DMS 273 (cell line): ENCODE measurements at regions not wholly inside any gene's neighbourhood (a gene's known extent, or its start where the extent isn't known, plus 50 kb on each side); places are given as distances from the start of the nearest gene placed in this dataset.

ENCODE experiments used
- DNase-seq: peaks from one replicate; lab custom pipeline; 2025; ENCODE audit not compliant: unreplicated experiment; lab: John Stamatoyannopoulos, UW

DNA sequence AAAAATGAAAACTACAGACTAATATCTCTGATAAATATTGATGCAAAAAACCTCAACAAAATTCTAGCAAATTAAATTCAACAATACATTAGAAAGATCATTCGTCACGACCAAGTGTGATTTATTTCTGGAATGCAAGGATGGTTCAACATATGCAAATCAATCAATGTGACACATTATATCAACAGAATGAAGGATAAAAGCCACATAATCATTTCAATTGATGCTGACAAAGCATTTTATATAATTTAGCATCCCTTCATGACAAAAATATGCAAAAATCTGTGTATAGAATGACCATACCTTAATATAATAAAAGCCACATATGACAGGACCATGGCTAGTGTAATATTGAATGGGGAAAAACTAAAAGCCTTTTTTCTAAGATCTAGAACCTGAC lies 457.2 kb upstream of the SPANXN1 start:
- no peak for DNase-seq

DNA sequence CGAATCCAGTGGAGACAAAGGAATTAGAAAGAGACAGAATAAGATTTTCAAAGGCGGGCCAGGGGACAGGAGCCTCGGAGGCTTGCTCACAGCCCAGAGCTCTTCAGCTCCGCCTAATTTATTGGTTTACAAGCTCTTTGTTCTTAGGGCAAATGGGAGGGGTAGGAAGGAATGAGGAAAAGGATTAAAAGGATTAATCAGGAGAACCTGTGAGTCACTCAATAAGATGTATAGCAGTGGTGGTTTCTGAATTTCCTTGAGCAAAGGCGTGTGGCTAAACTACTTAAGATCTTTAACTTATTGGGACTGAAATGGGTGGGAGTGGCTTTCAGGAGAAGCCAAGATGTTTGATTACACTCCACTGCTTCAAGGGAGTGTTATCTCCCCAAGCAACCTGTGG lies 456.0 kb upstream of the SPANXN1 start:
- DNase-seq, result no peak

DNA sequence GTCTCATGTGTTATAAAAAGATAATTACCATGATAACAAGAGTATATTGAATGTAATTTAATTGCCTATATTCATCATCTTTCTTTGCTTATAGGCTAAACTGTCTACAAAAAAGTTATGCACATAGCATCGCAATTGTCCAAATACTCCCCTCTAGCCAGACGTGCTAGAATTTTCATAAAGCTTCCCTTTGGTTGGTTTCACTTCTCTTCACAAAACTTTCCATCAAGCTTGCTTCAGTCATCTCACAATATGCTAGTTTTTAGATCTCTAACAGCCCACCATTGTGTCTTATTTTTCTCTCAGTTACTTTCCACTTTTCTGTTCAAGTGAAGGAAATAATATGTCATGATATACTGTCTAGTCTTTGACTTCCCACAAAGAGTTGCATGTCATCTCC lies 448.3 kb upstream of the SPANXN1 start:
- no peak for DNase-seq

DNA sequence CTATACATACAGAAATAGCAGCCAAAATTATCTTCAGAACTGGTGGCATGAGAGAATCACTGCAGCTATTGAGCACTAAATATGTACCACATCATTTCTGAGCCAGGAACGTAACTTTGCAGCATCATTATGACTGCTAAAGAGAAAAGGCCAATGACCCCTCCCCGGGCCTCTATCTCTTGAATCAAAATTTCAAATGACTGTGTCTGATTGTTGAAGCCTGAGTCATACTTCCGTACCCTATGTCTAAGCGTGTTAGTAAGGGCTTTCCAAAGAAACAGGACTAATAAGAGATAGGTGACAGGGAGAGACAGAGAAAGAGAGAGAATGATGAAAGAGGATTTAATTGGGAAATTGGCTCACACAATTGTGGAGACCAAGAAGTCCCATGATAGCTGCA lies 445.5 kb upstream of the SPANXN1 start:
- DNase-seq, result no peak

DNA sequence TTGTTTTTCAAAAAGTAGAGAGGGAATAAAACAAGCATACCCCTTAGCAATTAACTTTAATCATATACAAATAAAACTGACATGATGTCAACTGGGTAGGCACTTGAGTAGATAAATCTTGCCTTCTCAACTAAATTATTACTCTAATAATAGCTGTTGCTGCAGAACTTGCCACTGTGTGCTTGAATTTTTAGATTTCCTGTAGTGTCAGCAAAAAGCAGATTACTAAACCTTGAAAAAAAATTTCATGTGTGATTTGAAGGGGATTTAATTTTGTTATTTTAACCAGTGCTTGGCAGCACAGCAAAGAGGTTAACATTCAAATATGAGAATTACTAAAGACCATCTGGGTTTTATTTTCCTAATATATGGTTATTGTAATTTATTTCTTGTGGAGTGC lies 438.3 kb upstream of the SPANXN1 start:
- no peak for DNase-seq

DNA sequence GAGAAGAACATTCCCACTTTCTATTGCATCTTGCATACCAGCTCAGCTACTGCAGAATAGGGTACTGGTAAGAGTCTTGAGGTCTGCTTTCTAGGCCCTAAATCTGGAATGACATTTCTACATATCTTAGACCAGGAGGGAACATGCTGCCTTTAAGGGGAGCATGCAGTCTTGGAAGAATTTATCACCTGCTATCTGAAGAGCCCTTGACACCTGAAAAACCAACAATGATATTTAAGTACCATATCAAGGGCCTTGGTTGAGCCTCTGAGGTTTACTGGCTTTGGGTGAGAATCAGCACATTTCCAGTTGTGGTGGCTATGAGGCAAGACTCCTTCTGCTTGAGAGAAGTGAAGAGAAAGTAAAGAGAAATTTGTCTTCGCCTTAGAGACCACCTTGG lies 436.8 kb upstream of the SPANXN1 start:
- DNase-seq, result no peak

DNA sequence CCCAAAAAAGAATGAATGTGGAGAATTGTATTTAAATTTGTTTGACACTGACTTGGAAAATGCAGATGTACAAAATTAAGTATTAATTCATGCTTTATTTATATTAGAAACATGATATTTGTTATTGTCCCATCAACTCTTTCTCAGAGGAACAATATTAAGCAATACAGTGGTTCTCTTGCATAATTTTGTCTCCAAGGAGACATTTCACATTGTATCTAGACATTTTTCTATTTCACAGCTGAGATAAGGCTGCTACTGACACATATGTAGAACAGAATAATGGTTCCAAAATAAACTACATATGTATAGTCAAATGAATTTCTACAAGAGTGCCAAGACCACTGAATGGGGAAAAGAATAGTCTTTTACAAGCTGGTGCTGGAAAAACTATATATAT lies 427.9 kb upstream of the SPANXN1 start:
- DNase-seq, result no peak

DNA sequence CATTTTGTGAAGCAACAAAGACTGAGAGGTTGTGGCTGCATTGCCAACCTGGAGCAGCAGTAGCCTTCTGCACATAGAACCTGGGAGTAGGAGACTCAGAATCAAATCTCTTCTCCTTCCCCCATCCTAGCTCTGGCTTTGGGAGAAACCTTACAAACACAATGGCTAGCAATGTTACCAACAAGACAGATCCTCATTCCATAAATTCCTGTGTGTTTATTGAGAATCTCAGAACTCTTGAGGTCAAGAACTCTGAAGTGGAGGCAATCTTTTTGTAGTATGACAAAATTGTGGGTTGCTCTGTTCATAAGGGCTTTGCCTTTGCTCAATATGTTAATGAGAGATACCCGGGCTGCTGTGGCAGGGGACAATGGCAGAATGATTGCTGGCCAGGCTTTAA lies 406.7 kb upstream of the SPANXN1 start:
- DNase-seq, result no peak

DNA sequence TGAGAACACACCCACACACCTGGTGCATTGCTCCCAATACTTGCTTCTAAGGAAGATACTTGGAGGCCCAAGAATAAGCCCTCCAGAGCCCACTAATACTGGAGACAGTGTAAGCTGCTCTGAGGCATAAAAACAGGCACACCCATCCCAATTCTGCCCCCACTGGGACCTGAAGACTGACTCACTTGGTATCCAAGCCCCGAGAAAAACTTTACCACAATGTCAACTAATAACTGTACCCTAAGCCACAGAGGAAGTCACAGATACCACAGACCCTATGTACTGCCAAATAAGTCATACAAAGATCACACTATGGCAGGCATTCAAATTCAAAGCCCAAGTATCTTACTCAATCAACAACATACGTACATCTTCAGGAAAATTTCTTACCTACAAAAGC lies 398.2 kb upstream of the SPANXN1 start:
- no peak for DNase-seq

DNA sequence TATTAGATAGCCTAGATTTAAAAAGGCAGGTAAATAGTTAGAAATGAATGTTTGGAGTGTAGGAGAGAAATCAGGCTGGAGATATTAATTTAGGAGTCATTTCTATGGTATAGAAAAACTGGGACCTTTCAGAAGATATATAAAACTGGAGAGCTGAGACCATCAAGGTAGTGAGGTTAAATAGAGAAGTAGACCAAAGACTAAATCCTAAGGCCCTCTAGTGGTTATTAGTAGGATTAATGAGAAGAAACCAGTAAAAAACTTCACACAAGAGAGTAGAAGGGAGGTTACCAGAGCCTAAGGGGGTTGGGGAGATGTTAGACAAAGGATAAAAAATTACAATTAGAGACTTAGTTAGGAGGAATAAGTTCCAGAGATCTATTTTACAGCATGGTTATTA lies 351.0 kb upstream of the SPANXN1 start:
- peak; percentile 24 for DNase-seq

DNA sequence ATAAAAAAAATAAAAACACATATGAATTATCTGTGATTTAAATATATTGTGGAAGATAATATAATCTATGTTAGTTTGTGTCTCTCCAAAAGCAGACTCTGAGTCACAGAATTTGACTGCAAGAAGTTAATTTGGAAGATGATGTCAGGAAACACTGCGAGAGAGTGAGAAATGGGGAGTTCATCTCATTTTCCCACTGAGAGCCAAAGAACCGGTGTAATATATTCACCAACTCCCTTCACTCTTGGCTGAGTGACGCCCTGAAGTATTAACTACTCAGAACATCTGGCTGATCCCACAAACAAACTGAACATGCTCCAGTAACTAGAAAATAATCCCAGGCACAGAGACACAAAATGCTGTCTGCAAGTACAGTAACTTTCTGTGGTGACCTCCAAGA lies 345.8 kb upstream of the SPANXN1 start:
- DNase-seq, result no peak

DNA sequence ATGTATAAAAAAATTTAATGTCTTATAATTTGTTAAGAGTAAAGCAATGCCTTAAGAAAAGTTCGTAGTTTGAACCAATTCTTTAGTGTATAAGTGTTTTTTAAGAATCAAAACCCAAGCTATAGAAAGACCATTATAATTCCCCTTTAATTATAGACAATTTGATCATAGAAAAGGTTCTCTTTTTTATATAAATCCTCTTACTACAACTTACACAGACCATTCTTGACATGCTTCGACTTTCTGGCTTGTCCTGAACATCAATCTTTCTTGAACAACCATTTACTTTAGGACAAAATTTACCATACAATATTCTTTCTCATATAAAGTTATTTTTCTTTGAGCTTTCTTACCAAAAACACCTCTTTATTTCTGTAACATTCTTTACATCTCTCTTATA lies 330.5 kb upstream of the SPANXN1 start:
- DNase-seq, result no peak

DNA sequence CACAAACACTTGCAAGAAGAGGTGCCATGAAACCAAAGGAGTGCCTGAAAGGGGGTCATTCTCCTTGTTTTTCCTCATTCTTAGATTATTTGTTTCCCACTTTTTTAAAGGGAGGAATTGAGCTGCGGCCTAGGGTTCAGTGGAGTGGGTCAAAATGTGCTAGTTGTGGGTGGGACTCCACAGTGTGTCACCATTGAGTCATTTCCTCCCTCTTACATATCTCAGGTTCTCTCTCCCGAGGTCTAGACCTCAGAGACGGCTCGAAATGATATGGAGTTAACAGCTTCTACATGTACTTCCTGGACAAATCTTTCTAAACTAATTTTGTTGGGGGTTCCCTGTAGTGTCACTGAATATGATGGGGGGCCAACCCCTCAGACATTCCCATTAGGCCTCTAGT lies 328.4 kb upstream of the SPANXN1 start:
- DNase-seq, result no peak

DNA sequence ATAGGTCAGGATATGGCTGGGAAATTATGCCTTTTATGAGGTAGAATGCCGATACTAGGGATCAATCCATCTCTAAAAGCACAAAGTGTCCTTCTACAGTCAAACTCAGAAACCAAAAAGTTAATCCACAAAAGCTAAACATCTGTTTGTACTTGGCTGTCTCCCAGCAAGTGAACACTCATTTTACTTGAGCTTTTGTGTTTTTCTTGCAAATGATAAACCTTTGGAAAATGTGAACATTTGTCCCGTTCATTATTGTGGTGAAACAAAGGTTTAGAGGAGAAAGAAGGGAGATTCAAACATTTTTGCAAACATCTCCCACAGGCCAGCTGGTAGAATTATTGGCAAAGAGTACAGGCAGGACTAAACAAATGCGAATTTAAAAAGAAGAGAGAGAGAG lies 300.6 kb upstream of the SPANXN1 start:
- DNase-seq, result no peak
